Central memory CD8-positive, alpha-beta T cell (primary cell): ENCODE measurements at regions not wholly inside any gene's neighbourhood (a gene's known extent, or its start where the extent isn't known, plus 50 kb on each side); places are given as distances from the start of the nearest gene placed in this dataset.

Experiments
- ATAC-seq: fragments of 150-1000 bp; cut with Tn5 transposase; replicated peaks from 2 replicates; pipeline ENCODE4 v1.10.0; 2022; ENCODE audit warnings: mild to moderate bottlenecking, moderate FRiP score, moderate number of reproducible peaks; ENCODE audit not compliant: poor library complexity, severe bottlenecking; ENCODE audit errors: extremely low read depth
- DNase-seq, 2 donors: peaks; one replicate each; pipeline ENCODE4 v3.0.0; 2021; ENCODE audit warnings: low spot score in 2 of 2
- H3K27ac Mint-ChIP-seq: one replicate; pipeline ENCODE4 v1.8.0; 2022; ENCODE audit warnings: low read depth, mild to moderate bottlenecking, moderate library complexity, mixed read lengths
- H3K27me3 Mint-ChIP-seq: one replicate; pipeline ENCODE4 v1.8.0; 2022; ENCODE audit warnings: mixed read lengths
- H3K36me3 Mint-ChIP-seq: one replicate; pipeline ENCODE4 v1.8.0; 2022; ENCODE audit warnings: mild to moderate bottlenecking, moderate library complexity, mixed read lengths; ENCODE audit not compliant: insufficient read depth
- H3K4me1 Mint-ChIP-seq: one replicate; pipeline ENCODE4 v1.8.0; 2022; ENCODE audit warnings: mixed read lengths
- H3K4me3 Mint-ChIP-seq: one replicate; pipeline ENCODE4 v1.8.0; 2022; ENCODE audit warnings: mild to moderate bottlenecking, moderate library complexity, mixed read lengths
- H3K9me3 Mint-ChIP-seq: one replicate; pipeline ENCODE4 v1.8.0; 2022; ENCODE audit warnings: mixed read lengths

DNA sequence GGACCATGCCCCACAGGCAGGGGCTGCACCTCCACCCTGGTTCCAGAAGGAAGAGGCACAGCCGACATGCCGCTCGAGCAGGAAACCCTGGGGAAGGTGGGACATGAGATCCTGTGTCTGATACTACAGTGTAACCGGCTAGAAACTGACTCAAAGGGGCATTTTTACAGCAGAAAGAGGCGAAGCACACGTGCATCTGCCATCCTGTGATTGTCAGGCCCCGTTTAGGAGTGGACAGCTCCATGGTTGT, 62.7 kb downstream of the SIK1 start:
- Mint-ChIP-seq H3K27ac (no peak overlapping the region), H3K4me1 (peaks cover 11% of the 10 kb centered on the region), H3K9me3 (no peaks in the 10 kb centered on the region)

DNA sequence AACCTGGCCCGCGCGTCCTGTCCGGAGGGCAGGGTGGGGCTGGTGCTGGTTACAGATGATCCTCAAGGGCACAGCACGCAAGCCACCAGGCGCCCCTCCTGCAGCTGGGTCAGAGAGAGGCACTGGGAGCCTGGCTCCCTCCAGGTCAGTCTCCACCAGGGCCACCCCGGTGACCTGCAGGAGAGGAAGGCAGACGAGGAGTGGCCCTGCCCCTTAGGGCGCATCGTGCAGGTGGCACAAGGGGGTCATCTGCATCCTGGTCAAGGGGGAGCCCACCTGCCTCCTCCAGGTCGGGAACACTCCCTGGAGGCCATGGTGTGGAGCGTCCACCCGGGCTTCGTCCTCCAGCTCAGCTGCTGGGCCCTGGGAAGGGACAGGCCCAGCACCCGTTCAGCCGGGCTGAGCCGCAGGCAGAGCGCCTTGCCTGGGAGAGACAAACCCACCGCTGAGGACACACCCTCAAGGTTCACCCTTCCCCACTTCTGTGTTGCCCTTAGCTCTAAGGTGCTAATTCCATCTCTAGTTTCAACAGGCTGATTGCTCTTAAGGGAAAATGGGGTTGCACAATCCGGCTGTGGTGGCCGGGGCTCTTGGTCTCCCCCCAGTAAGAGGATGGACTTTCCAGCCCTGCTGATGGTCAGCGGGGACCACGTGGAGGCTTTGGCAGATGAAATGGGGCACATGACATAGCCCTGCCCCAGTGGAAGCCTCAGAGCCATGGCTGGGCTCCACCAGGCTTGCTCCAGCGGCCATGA, 63.2 kb downstream of the SIK1 start:
- Mint-ChIP-seq H3K27me3 (peaks cover 16% of the 10 kb centered on the region), H3K9me3 (no peaks in the 10 kb centered on the region), H3K4me1 (peaks cover 11% of the 10 kb centered on the region), H3K4me3 (no peak overlapping the region), H3K27ac (no peak overlapping the region), H3K36me3 (peaks cover 5% of the 10 kb centered on the region)
- DNase-seq: no peak
- no peak for ATAC-seq

More for the DNA sequence above, 62.7 kb downstream of the SIK1 start:
- peaks cover 5% of the 10 kb centered on the region for H3K36me3 Mint-ChIP-seq
- ATAC-seq: no peak
- no peak for DNase-seq
- H3K4me3 Mint-ChIP-seq: no peak overlapping the region
- H3K27me3 Mint-ChIP-seq: peaks cover 16% of the 10 kb centered on the region

DNA sequence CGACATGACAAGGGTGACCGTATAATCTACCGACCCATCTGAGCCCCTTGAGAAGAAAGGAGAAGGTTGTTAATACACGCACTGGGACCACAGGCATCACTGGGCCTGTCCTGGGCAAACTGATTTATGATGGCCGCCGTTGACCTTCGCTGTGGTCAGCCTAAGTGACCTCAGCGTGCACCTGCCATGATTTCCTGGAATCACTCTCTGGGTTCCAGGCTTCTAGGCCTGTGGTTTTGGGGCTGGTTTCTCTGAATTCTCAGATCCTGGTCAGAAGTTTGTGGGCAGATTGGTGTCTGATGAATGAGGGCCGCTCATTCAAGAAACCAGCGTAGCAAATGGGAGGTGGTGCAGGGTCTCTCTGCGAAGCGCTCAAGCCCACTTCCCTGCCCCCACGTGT, 64.0 kb downstream of the SIK1 start:
- H3K27ac Mint-ChIP-seq: peak overlapping the region; percentile 86
- H3K27me3 Mint-ChIP-seq: peaks cover 16% of the 10 kb centered on the region
- DNase-seq (no peak), ATAC-seq (no peak)
- H3K4me3 Mint-ChIP-seq: peak overlapping the region; percentile 70
- peaks cover 11% of the 10 kb centered on the region for H3K4me1 Mint-ChIP-seq
- H3K9me3 Mint-ChIP-seq: no peaks in the 10 kb centered on the region
- peaks cover 5% of the 10 kb centered on the region for H3K36me3 Mint-ChIP-seq

DNA sequence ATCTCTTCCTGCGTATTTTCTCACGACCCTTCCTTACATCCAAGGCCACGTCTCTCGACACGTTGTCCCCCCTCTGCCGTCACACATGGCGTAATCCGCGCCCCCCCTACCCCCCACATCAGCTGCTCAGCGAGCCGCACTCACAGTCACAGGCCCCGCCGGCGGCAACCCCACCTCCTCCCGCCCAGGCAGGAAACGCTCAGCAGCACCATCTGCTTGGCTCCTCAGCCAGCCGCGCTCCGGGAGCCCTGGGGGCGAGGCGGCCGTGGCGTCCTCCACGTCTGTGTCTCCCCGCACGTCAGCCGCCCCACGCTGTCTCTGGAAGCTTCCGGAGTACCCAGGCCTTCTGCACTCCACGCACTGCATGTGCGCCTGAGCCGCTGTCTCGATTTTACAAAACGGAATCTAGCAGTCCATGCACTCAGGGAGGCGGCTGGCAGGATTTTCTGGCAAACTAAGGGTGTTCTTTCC, 64.6 kb downstream of the SIK1 start:
- peak; percentile 61 to 79 for DNase-seq
- Mint-ChIP-seq H3K36me3 (peaks cover 5% of the 10 kb centered on the region), H3K27ac (peak overlapping the region; percentile 86), H3K4me1 (peaks cover 11% of the 10 kb centered on the region), H3K27me3 (peaks cover 16% of the 10 kb centered on the region), H3K4me3 (peak overlapping the region; percentile 70), H3K9me3 (no peaks in the 10 kb centered on the region)
- peak; percentile 89 for ATAC-seq

DNA sequence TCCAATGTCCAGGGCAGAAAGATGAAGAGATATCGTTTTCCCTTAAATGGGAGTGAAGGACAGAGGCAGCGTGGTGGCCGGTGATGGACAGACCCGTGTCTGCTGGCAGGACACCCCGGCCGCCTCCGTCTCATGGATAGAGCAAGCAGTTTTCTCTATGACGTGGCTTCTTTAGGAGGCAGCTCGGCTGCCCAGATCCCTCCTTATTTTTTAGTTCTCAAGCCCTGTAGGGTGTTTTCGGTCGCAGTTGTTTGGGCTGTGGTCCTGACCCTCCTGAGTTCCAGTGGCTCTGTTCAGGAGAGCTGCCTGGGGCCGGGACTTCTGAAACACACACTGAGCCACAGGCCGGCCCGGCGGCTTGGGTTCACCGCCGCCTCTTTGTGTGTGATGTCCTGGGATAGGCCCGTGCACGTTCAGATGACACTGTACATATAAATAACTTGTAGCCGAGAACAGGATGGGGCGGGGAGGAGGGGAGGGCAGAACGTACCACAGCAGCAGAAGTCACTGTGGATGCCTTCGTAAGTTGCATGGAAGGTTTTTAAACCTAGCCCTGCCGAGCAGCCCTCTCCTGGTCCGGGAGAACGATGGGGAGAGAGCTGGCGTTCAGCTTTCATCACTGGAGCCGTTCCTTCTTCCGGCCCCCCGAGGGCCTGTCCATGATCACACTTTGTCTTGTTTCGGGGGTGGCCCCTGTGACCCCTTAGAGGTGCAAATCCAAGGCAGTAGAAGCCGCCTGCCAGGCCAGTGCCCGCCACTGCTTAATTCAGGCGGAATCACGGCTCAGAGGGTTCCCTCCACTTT, 65.2 kb downstream of the SIK1 start:
- peak; percentile 58 for ATAC-seq
- Mint-ChIP-seq H3K9me3 (no peaks in the 10 kb centered on the region), H3K4me3 (peak overlapping the region; percentile 70), H3K36me3 (peaks cover 5% of the 10 kb centered on the region), H3K27ac (peak overlapping the region; percentile 86), H3K27me3 (peaks cover 10% of the 10 kb centered on the region), H3K4me1 (peaks cover 11% of the 10 kb centered on the region)
- no peak for DNase-seq

DNA sequence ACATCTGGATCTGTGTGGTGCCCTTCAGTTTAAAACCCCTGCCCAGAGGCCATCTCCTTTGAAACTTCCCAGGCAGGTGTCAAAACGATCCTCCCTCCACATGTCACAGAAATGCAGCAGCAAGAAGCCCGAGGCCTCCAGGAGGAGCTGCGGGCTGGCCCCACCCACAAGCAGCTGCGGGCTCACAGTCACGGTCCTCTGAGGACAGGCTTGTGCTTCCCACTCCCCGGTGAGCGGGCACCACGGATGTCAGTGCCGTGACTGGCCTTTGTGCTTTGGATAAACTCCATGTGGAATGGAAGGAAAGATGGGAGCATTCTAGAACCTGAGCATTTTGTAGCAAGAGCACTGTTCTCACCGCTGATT, 65.8 kb downstream of the SIK1 start:
- peak overlapping the region; percentile 86 for H3K27ac Mint-ChIP-seq
- H3K27me3 Mint-ChIP-seq: peaks cover 8% of the 10 kb centered on the region
- H3K9me3 Mint-ChIP-seq: no peaks in the 10 kb centered on the region
- no peak for DNase-seq
- H3K4me1 Mint-ChIP-seq: peaks cover 11% of the 10 kb centered on the region
- H3K36me3 Mint-ChIP-seq: peaks cover 8% of the 10 kb centered on the region
- ATAC-seq: no peak
- H3K4me3 Mint-ChIP-seq: peak overlapping the region; percentile 70

DNA sequence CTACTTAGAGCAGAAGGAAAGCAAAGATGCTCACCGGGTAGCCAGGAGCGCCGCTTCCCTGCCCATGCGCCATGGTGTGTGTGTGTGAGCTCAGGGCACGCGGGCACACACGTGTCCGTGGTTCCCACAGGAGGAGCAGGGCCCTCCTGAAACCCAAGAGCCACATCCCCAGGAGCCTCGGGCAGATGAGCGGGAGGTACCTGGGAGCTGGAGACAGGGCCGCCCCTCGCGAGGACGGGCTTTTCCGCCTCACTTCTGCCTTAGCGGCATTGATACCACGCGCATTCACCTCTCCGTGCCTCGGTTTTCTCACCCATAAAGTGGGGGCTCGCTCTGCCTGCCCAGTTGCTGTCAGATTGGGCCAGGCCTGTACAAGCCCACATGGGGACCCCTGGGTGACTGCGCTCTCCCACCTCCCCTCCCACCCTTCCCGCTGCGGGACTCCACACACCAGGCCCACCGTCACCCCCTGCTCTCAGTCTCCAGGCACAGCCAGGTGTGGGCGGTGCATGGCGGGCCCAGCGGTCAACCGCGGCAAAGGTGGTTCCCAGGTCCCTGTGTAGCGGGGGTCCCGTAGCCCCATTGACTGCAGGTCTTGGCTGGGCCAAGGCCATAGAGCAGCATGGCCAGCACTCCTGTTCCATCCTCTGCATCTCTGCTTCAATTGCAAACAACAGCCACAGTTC, 66.3 kb downstream of the SIK1 start:
- no peak overlapping the region for H3K27ac Mint-ChIP-seq

DNA sequence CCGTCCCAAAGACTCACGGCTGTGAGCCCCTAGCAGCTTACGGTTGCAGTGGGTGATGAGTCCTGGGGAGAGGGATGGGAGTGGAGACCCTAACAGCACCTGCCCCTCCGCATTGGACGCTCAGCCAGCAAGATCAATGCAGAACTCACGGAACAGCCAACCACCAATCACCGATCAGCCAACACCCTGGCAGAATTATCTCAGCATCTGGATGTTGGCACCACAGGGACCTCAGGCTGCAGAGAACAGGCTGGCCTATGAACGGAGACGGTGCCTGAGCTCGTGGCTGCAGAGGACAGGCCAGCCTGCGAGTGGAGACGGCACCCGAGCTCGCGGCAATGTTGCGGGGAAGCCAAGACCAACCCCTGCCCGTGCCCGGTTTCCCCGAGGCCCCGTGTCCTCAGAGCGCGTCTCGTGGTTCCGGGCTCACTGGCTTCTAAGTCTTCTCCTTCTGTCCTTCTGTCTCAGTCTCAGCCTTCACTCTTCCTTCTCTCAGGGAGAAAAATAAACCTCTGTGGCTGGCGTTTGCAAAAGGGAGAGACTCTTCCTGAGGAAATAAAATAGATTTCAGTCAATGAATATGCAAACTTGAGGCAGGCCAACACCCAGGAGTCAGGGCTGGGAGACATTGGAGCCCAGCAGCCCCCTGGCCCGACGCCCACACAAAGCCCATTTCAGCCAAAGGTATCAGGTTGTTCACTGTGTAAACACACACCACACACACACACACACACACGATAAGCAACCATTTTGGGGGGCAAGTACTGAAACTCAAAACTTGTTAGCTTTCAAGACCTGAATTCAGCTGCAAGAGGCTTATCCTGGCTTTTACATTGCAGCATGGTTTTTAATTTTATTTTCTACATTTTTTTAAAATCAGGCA, 67.8 kb downstream of the SIK1 start:
- peaks cover 8% of the 10 kb centered on the region for H3K27me3 Mint-ChIP-seq
- no peaks in the 10 kb centered on the region for H3K9me3 Mint-ChIP-seq
- peaks cover 8% of the 10 kb centered on the region for H3K36me3 Mint-ChIP-seq
- peaks cover 11% of the 10 kb centered on the region for H3K4me1 Mint-ChIP-seq
- H3K4me3 Mint-ChIP-seq: no peak overlapping the region
- no peak for ATAC-seq
- no peak overlapping the region for H3K27ac Mint-ChIP-seq
- DNase-seq: no peak

More for the DNA sequence above, 66.3 kb downstream of the SIK1 start:
- DNase-seq (no peak), ATAC-seq (no peak)
- Mint-ChIP-seq H3K4me3 (no peak overlapping the region), H3K9me3 (no peaks in the 10 kb centered on the region), H3K4me1 (peaks cover 11% of the 10 kb centered on the region), H3K27me3 (peaks cover 8% of the 10 kb centered on the region), H3K36me3 (peaks cover 8% of the 10 kb centered on the region)

DNA sequence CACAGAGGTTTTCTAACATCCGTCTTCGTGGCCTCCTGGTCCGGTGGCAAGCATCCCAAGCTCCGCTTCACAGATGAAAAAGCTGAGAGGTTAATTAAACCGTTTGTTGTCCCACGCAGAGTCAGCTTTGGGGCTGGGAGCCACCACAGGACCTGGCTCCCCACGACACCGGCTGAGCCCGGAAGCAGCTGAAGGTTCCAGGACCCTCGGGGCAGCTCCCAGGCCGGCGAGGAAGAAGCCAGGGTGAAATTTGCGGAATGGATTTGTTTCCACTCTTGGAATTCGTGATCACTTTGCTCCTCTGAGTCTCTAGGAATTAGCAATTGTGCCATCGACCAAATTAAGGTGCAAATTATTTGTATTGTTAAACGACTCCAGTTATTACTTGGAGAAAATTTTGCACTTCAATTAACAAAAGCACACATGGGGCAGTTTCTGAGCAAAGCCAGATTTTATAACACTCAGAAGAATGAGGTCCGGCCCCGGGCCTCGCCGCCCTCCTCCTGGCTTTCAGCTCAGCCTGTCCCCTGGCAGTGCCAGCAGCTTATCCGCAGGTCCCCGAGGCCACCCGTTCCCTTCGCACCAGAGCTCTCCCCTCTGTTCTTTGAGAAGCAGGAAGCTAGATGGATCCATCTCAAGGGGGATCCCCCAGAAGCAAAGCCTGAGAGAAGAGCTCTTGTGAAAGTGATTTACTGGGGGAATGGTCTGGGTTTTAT, 69.1 kb downstream of the SIK1 start:
- peaks cover 8% of the 10 kb centered on the region for H3K36me3 Mint-ChIP-seq
- peaks cover 8% of the 10 kb centered on the region for H3K27me3 Mint-ChIP-seq
- no peak overlapping the region for H3K4me3 Mint-ChIP-seq
- DNase-seq (no peak), ATAC-seq (no peak)
- H3K9me3 Mint-ChIP-seq: no peaks in the 10 kb centered on the region
- H3K27ac Mint-ChIP-seq: no peak overlapping the region
- peaks cover 10% of the 10 kb centered on the region for H3K4me1 Mint-ChIP-seq

DNA sequence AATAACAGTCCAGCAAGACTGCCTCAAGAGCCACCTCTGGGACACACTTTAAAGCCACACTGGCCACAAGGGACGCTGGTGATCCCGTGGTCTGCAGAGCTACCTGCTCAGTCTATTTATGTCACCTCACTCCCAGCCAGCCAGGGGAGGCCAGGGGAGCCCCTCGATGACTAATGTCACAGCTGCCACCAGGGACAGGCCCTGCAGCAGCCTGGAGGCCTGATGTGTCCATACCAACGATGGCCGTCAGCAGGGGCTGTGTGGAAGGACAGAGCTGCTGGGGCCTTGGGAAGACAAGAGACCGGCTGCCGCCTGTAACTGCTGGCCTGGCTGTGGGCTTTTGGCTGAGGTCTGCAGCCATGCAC, 71.0 kb downstream of the SIK1 start:
- Mint-ChIP-seq H3K4me3 (no peak overlapping the region), H3K9me3 (no peaks in the 10 kb centered on the region), H3K27ac (no peak overlapping the region), H3K27me3 (peaks cover 2% of the 10 kb centered on the region), H3K36me3 (peaks cover 7% of the 10 kb centered on the region), H3K4me1 (no peaks in the 10 kb centered on the region)
- ATAC-seq: no peak
- no peak for DNase-seq

DNA sequence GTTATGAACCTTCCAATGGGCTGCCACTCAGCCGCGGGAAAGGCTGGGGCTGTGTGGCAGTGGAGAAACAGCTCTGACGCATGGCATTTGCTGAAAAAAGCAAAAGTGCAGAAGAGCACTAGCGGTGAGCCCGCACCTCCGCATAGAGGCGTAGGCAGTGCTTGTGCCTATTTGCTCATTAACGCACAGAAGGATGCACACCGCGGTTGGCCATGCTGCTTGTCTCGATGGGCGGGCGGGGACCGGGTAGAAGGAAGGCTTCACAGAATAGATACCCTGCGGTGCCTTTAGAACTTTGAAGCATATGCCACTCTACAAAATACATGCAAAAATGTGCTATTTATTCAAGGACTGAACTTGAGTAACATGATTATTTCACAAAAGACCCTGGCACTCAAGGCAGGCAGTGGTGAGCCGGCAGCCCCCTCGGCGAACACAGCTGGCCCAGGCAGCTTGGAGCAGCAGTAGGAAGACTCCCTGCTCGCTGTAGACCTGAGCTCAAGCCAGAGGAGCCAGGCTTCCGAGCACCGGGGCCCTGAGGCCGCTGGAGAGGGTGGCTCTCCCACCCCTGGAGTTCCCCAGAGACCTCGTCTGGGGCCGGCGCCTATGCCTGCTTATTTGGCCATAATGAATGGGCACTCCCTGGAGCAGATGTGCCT, 71.5 kb downstream of the SIK1 start:
- DNase-seq (no peak), ATAC-seq (no peak)
- Mint-ChIP-seq H3K27me3 (no peaks in the 10 kb centered on the region), H3K36me3 (peaks cover 7% of the 10 kb centered on the region), H3K9me3 (no peaks in the 10 kb centered on the region), H3K4me1 (no peaks in the 10 kb centered on the region), H3K27ac (no peak overlapping the region), H3K4me3 (no peak overlapping the region)
